GM19351 (cell line): ENCODE measurements at regions not wholly inside any gene's neighbourhood (a gene's known extent, or its start where the extent isn't known, plus 50 kb on each side); places are given as distances from the start of the nearest gene placed in this dataset.

Experiments
- ATAC-seq: cut with Tn5 transposase; IDR thresholded peaks from one replicate; pipeline ENCODE4 v1.9.1; 2021; ENCODE audit warnings: mild to moderate bottlenecking, moderate library complexity; ENCODE audit not compliant: unreplicated experiment

GRCh38 chr18:34077599-34077998 is 147.1 kb downstream of the NOL4 start:
- no peak for ATAC-seq

GRCh38 chr18:34075963-34076860 is 148.5 kb downstream of the NOL4 start:
- no peak for ATAC-seq

GRCh38 chr18:34061226-34061625 is 163.5 kb downstream of the NOL4 start:
- no peak for ATAC-seq

- ATAC-seq = no peak
Measured at GRCh38 chr18:34055227-34055626, 169.5 kb downstream of the NOL4 start.

GRCh38 chr18:34050661-34051060 is 174.1 kb downstream of the NOL4 start:
- ATAC-seq = no peak

- ATAC-seq = no peak
Measured at GRCh38 chr18:34049511-34049910, 175.2 kb downstream of the NOL4 start.

- ATAC-seq = no peak
Measured at GRCh38 chr18:34048423-34048822, 176.3 kb downstream of the NOL4 start.

GRCh38 chr18:34042423-34043146 is 182.1 kb downstream of the NOL4 start:
- no peak for ATAC-seq

GRCh38 chr18:34039611-34040010 is 185.1 kb downstream of the NOL4 start:
- no peak for ATAC-seq

- no peak for ATAC-seq
Measured at GRCh38 chr18:34039201-34039600, 185.5 kb downstream of the NOL4 start.

GRCh38 chr18:34038086-34038485 is 186.6 kb downstream of the NOL4 start:
- no peak for ATAC-seq

- no peak for ATAC-seq
Measured at GRCh38 chr18:34033968-34034367, 190.7 kb downstream of the NOL4 start.

GRCh38 chr18:34031810-34032209 is 192.9 kb downstream of the NOL4 start:
- no peak for ATAC-seq

GRCh38 chr18:34028324-34028723 is 196.4 kb downstream of the NOL4 start:
- no peak for ATAC-seq

GRCh38 chr18:34025191-34025801 is 199.4 kb downstream of the NOL4 start:
- no peak for ATAC-seq

- ATAC-seq = no peak
Measured at GRCh38 chr18:34023471-34023870, 201.2 kb downstream of the NOL4 start.

- ATAC-seq = no peak
Measured at GRCh38 chr18:34018336-34018735, 206.4 kb downstream of the NOL4 start.

- no peak for ATAC-seq
Measured at GRCh38 chr18:34003687-34004086, 221.0 kb downstream of the NOL4 start.

- no peak for ATAC-seq
Measured at GRCh38 chr18:34002130-34002529, 222.6 kb downstream of the NOL4 start.

- ATAC-seq = no peak
Measured at GRCh38 chr18:34001376-34001775, 223.3 kb downstream of the NOL4 start.

- ATAC-seq = no peak
Measured at GRCh38 chr18:33987206-33987605, 237.5 kb downstream of the NOL4 start.

GRCh38 chr18:33983126-33983525 is 241.6 kb downstream of the NOL4 start:
- ATAC-seq = no peak
